PFSK-1 (cell line): ENCODE measurements at regions not wholly inside any gene's neighbourhood (a gene's known extent, or its start where the extent isn't known, plus 50 kb on each side); places are given as distances from the start of the nearest gene placed in this dataset.

Experiments
- FOXP2 ChIP-seq: optimal IDR thresholded peaks from 2 replicates; pipeline ENCODE3; 2011; ENCODE audit warnings: borderline replicate concordance, control low read depth, inconsistent platforms; ENCODE audit not compliant: insufficient read depth; ENCODE audit errors: extremely low read length, extremely low read depth
- POLR2AphosphoS5 ChIP-seq: IDR thresholded peaks from 2 replicates; pipeline ENCODE4 v1.6.1; 2012; ENCODE audit warnings: low read depth, mild to moderate bottlenecking, control low read depth, low read length, moderate library complexity
- SIN3A ChIP-seq: IDR thresholded peaks from 2 replicates; pipeline ENCODE4 v1.6.1; 2012; ENCODE audit warnings: mild to moderate bottlenecking, low read length, moderate library complexity, borderline replicate concordance; ENCODE audit not compliant: insufficient read depth
- TAF1 ChIP-seq: IDR thresholded peaks from 2 replicates; pipeline ENCODE4 v1.6.1; 2012; ENCODE audit warnings: low read length, control low read depth, borderline replicate concordance; ENCODE audit not compliant: insufficient read depth
- TF ChIP-seq, protein P1 (sequence below), 2 experiments: IDR thresholded peaks; 2 replicates each; pipeline versions ENCODE4 v1.6.1 to v1.8.0; 2011 to 2012; ENCODE audit warnings: low read depth in 2 of 2, low read length in 2 of 2, control low read depth in 1 of 2, inconsistent platforms in 1 of 2, mild to moderate bottlenecking in 1 of 2, moderate library complexity in 1 of 2; ENCODE audit not compliant: insufficient read depth in 1 of 2

DNA sequence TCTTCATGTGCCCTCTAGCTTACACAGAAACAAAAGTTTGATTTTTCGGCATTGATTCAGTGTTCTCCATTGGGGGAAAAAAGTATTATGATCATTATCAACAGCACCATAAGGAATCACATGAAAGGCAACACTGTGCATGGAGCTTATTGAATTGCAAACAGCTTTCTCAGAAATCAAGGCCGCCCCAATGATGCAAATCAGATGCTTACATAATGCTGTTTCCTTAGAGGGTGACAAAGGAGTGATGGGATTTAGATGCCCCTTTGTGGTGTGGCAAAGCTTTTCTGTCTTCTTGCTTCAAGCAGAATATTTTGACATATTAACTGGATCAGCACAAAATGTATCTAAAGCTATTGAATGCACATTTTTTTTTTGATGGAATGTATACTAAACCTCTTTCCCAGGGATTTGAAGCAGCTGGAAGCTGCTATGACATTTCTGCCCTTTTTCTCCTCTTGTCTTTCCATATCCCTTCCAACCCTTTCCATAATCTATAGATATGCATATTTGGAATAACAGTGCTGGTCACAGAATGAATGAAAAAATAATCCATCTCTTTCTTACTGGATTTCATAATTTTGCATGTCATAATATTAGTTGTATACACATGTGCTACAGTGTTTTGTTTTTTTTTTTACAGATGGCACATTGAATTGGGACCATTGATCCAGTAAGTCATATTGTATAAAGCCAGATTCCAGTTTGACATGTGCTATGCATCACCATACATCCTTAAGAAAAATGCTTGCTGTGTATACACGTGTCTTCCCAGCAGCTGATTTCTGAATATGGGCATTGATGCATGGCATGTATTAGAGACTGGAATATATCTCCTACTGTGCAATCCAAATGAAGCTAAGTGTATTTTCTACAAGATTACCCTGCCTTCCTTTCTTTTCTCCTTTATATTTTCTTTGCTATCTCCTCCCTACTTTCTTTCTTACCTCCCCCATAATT lies 259.7 kb upstream of the DCN start:
- no peak for TF ChIP-seq SIN3A
- no peak for TF ChIP-seq POLR2AphosphoS5
- TF ChIP-seq TAF1 = no peak
- TF ChIP-seq, protein P1, sequence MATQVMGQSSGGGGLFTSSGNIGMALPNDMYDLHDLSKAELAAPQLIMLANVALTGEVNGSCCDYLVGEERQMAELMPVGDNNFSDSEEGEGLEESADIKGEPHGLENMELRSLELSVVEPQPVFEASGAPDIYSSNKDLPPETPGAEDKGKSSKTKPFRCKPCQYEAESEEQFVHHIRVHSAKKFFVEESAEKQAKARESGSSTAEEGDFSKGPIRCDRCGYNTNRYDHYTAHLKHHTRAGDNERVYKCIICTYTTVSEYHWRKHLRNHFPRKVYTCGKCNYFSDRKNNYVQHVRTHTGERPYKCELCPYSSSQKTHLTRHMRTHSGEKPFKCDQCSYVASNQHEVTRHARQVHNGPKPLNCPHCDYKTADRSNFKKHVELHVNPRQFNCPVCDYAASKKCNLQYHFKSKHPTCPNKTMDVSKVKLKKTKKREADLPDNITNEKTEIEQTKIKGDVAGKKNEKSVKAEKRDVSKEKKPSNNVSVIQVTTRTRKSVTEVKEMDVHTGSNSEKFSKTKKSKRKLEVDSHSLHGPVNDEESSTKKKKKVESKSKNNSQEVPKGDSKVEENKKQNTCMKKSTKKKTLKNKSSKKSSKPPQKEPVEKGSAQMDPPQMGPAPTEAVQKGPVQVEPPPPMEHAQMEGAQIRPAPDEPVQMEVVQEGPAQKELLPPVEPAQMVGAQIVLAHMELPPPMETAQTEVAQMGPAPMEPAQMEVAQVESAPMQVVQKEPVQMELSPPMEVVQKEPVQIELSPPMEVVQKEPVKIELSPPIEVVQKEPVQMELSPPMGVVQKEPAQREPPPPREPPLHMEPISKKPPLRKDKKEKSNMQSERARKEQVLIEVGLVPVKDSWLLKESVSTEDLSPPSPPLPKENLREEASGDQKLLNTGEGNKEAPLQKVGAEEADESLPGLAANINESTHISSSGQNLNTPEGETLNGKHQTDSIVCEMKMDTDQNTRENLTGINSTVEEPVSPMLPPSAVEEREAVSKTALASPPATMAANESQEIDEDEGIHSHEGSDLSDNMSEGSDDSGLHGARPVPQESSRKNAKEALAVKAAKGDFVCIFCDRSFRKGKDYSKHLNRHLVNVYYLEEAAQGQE (IDR thresholded peaks at IDR 0.05; ENCODE audit: insufficient read depth in 1 of 2, low read depth in 2 of 2, low read length in 2 of 2) = no peak
- no peak for TF ChIP-seq FOXP2

DNA sequence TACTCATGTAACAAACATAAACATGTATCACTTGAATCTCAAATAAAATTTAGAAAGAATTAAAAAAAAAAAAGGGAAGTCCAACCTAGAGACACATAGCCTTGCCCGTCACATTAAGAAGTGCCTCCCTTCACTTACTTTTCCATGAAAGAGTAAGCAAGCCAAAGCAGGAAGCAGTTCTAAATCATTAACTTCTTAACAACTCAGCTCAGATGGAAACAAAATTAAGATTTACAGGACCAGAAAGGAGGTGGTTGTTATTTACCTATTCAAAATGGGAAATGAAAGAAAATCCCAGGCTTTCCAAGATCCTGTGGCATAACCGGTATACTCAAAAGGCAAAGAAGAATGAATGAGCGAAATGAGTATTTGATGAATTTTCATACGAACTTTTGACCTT lies 258.6 kb upstream of the DCN start:
- TF ChIP-seq TAF1 = no peak
- no peak for TF ChIP-seq FOXP2
- TF ChIP-seq, protein P1 (IDR thresholded peaks at IDR 0.05; ENCODE audit: insufficient read depth in 1 of 2, low read depth in 2 of 2, low read length in 2 of 2) = no peak
- TF ChIP-seq SIN3A = no peak
- TF ChIP-seq POLR2AphosphoS5 = no peak

DNA sequence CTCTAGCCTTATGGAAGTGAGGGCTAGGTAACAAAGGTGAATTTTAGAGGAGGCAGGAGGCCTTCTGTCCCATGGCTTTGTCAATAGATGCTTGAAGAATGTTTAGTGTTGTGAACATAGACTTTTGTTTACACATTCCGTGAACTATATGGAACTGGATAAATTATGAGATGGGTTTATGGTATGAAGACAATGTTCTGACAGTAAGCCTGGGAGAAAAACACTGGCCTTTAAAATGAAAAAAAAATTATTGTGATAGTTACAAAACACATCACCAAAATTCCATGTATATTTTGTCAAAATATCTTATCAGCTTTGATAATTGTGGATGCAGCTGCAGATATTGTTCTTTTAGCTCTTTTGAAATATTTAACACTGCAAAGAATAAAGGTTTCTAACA lies 251.5 kb upstream of the DCN start:
- TF ChIP-seq, protein P1 (IDR thresholded peaks at IDR 0.05; ENCODE audit: insufficient read depth in 1 of 2, low read depth in 2 of 2, low read length in 2 of 2) = no peak
- no peak for TF ChIP-seq FOXP2
- TF ChIP-seq POLR2AphosphoS5 = no peak
- TF ChIP-seq TAF1 = no peak
- no peak for TF ChIP-seq SIN3A

DNA sequence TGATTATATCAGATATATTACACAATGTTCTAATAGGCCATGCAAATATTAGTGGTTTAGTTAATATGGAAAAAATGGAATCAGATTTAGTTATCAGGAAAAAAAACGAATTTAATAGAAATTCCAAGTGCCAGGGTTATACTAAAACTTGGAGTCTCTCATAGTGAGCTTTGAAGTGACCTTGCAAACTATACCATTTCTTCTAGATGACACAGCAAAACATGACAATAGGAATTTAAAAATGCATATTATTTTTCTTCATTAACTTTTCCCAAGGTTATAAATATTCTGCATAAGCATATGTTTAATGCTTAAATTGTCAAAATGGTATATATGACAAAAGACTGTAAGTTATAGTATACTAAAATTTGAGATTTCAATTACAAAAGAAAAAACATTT lies 250.1 kb upstream of the DCN start:
- no peak for TF ChIP-seq TAF1
- TF ChIP-seq SIN3A = no peak
- no peak for TF ChIP-seq FOXP2
- TF ChIP-seq, protein P1 (IDR thresholded peaks at IDR 0.05; ENCODE audit: insufficient read depth in 1 of 2, low read depth in 2 of 2, low read length in 2 of 2) = no peak
- no peak for TF ChIP-seq POLR2AphosphoS5

DNA sequence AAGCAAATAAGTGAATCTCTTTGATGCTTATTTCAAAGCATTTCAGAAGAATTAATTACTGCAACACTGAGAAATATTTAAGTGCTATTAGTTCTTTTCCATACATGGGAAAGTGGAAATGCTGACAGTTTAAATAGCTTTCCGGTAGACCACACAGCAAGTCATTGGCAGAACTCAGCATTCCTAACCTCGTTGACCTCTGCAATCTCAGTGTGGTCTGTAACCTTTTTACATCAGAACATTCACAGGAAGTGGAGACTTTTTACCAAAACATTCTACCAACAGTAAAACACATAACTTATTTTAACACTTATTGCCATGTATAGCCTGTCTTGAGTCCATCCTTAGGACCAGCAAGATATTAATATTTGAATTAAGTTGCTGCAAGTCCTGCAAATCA lies 249.5 kb upstream of the DCN start:
- TF ChIP-seq POLR2AphosphoS5 (no peak), SIN3A (no peak)
- TF ChIP-seq, protein P1 (IDR thresholded peaks at IDR 0.05; ENCODE audit: insufficient read depth in 1 of 2, low read depth in 2 of 2, low read length in 2 of 2) = no peak
